DMS 273 (cell line): ENCODE measurements at regions not wholly inside any gene's neighbourhood (a gene's known extent, or its start where the extent isn't known, plus 50 kb on each side); places are given as distances from the start of the nearest gene placed in this dataset.

Source experiments
- DNase-seq: peaks from one replicate; lab custom pipeline; 2025; ENCODE audit not compliant: unreplicated experiment; lab: John Stamatoyannopoulos, UW

- DNase-seq, result peak; percentile 13
These were observed 202.4 kb upstream of the NEBL start for GRCh38 chr10:21099291-21100062.

- no peak for DNase-seq
These were observed 200.8 kb upstream of the NEBL start for GRCh38 chr10:21097926-21098355.

GRCh38 chr10:21095494-21096055 lies 198.5 kb upstream of the NEBL start:
- DNase-seq, result no peak

DNA sequence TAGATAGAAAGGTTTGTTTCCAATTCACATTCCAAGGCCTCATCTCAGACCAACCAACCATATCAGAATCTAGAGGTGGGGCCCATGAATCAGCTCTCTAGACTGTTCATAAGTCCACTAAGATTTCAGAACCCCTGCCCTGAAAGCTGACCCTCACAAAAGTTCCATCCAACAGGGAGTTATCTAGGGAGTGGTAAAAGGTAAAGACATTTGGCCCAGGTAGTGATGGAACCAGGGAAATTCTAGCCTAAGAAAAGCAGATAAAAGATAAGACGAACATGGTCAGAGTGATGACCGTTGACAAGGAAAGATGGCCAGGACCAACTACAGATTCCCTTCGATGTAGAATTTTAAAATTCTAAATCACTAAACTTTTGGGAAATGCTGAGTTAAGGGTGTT lies 198.0 kb upstream of the NEBL start:
- DNase-seq, result no peak

- no peak for DNase-seq
These were observed 195.8 kb upstream of the NEBL start for GRCh38 chr10:21092683-21093524.

- DNase-seq, result no peak
These were observed 193.5 kb upstream of the NEBL start for GRCh38 chr10:21090609-21091082.

GRCh38 chr10:21087476-21087875 lies 190.4 kb upstream of the NEBL start:
- DNase-seq, result no peak

- DNase-seq, result no peak
These were observed 187.6 kb upstream of the NEBL start for GRCh38 chr10:21084700-21085099.

- no peak for DNase-seq
These were observed 186.8 kb upstream of the NEBL start for GRCh38 chr10:21083861-21084260.

DNA sequence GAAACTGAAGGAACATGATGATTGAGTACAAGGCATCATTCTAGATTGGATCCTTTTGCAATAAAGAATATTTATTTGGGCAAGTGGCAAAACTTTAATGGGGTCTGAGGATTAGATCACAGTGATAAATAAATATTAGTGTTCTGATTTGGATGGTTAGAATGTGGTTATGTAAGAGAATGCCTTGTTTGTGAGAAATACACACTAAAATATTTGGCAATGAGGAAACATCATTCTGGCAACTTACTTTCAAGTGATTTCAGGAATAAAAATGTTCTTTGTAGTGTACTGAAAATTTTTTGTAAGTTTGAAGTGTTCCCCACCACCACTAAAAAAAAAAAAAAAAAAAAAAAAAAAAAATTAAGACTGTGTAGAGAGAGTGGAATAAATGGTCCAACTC lies 185.1 kb upstream of the NEBL start:
- DNase-seq, result no peak

GRCh38 chr10:21080261-21080660 lies 183.2 kb upstream of the NEBL start:
- DNase-seq, result no peak

GRCh38 chr10:21079330-21079658 lies 182.2 kb upstream of the NEBL start:
- DNase-seq, result no peak

- peak; percentile 75 for DNase-seq
These were observed 181.6 kb upstream of the NEBL start for GRCh38 chr10:21078410-21079329.

DNA sequence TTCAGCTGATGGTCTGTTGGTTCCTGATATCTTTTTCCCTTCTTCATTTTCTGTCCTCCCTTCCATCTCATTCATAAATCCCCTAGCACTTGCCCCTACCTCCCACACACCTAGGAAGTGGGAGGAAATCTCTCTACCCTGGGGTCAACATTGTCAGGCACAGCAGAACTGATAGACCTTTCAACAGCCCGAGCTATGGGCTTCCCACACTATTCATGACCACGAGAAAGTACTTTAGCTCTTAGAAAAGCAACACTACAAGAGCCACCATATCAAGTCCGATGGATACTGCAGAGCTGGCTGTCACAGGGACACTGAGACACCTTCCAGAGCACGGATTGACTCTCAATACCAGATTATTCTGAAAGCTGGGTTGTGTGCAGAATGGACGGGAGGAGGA lies 180.6 kb upstream of the NEBL start:
- DNase-seq, result no peak

GRCh38 chr10:21076381-21076780 lies 179.3 kb upstream of the NEBL start:
- no peak for DNase-seq

DNA sequence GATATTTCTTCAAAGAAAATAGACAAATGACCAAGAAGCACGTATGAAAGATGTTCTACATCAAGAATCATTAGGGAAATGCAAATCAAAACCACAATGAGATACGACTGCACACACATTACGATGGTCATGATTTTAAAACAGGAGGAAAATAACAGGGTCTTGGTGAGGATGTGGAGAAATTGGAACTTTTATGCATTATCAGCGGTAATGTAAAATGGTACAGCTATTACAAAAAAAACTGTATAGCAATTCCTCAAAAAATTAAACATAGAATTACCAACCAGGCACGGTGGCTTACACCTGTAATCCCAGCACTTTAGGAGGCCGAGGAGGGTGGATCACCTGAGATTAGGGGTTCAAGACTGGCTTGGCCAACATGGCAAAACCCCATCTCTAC lies 178.8 kb upstream of the NEBL start:
- DNase-seq, result no peak

- no peak for DNase-seq
These were observed 174.0 kb upstream of the NEBL start for GRCh38 chr10:21071001-21071673.

DNA sequence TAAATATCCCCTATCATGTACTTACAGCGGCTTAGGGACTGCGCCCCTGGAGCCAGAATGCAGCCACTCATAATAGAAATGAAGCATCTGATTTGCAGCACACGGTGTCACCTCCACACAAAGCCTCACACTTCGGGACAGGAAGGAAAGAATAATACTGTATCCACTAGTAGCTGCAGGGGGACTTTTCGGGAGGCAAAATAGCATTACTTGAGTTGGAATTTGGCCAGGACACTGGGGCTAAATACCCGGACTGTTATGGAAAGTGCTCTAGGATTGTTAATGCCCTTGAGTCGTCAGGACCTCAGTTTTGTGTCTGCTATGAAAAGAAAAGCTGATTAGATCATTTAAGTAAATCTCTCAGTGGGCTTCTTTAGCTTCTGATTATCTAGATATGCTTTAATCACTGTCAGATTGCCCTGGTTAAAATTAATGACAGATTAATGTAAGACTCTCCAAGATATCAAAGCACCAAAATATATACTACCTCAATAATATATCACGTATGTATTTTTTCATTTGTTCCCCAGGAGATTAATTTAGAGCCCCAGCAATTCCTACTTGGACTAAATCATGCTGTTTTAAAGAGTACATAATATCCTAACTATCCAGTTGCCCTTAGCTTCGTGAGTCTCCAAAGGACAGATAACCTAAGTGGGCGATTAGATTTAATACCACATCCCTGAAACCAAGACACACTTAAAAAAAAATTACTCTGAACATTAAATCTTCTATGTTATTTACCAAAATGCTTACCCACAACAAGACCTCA lies 173.0 kb upstream of the NEBL start:
- DNase-seq, result peak; percentile 1

- peak; percentile 2 for DNase-seq
These were observed 172.2 kb upstream of the NEBL start for GRCh38 chr10:21069278-21069677.
